ENCODE measurements at regions not wholly inside any gene's neighbourhood (a gene's known extent, or its start where the extent isn't known, plus 50 kb on each side); places are given as distances from the start of the nearest gene placed in this dataset.

GRCh38 chr9:106708475-106709146 is 154.4 kb upstream of the ZNF462 start:
- H3K9ac ChIP-seq (ENCODE audit: low read depth in 1 of 2, low read length in 2 of 2): no peak overlapping the region
- H3K9me3 ChIP-seq (ENCODE audit: control insufficient read depth in 4 of 4, low read length in 3 of 4): peaks cover 0 to 2% (median 0%) of the 10 kb centered on the region in 4 donors
- no peaks in the 10 kb centered on the region for H3K36me3 ChIP-seq (ENCODE audit: control insufficient read depth in 4 of 4, insufficient read depth in 3 of 4, low read depth in 1 of 4, low read length in 3 of 4)
- TF ChIP-seq YY1 (IDR thresholded peaks at IDR 0.05) (no peak), CTCF (IDR thresholded peaks at IDR 0.05; ENCODE audit: low read depth, low read length, missing input control) (no peak), SP1 (IDR thresholded peaks at IDR 0.05) (no peak), FOXA1 (IDR thresholded peaks at IDR 0.05) (no peak), REST (IDR thresholded peaks at IDR 0.05) (no peak), GABPA (IDR thresholded peaks at IDR 0.05 in 1 of 2, conservative IDR thresholded peaks at IDR 0.05 in 1 of 2) (no peak), JUND (IDR thresholded peaks at IDR 0.05) (no peak), ZBTB33 (IDR thresholded peaks at IDR 0.05) (no peak), RXRA (IDR thresholded peaks at IDR 0.05) (no peak), MAX (IDR thresholded peaks at IDR 0.05) (no peak), HNF4G (IDR thresholded peaks at IDR 0.05) (no peak)
- H3K4me1 ChIP-seq (ENCODE audit: control insufficient read depth in 4 of 4, insufficient read depth in 4 of 4, low read length in 3 of 4): no peaks in the 10 kb centered on the region
- no peak for DNase-seq (ENCODE audit: low spot score)
- 66% methylated on average over 3 of the region's 3 CpGs for WGBS
- H3K27ac ChIP-seq (ENCODE audit: low read depth in 1 of 2, low read length in 2 of 2): no peak overlapping the region
- H3K27me3 ChIP-seq (ENCODE audit: control insufficient read depth in 4 of 4, insufficient read depth in 4 of 4, low read length in 3 of 4): no peaks in the 10 kb centered on the region
- H3K4me3 ChIP-seq (ENCODE audit: low read depth in 1 of 3, low read length in 3 of 3): no peak overlapping the region

GRCh38 chr9:106712279-106712678 is 150.7 kb upstream of the ZNF462 start:
- H3K9ac ChIP-seq (ENCODE audit: low read depth in 1 of 2, low read length in 2 of 2): no peak overlapping the region
- no peak for TF ChIP-seq NR2F2 (IDR thresholded peaks at IDR 0.05)
- no peak for TF ChIP-seq HNF4G (IDR thresholded peaks at IDR 0.05)
- TF ChIP-seq FOXA1 (IDR thresholded peaks at IDR 0.05): no peak
- no peak for TF ChIP-seq EGR1 (IDR thresholded peaks at IDR 0.05; ENCODE audit: low read depth in 2 of 2)
- TF ChIP-seq FOXA2 (IDR thresholded peaks at IDR 0.05): no peak
- TF ChIP-seq YY1 (IDR thresholded peaks at IDR 0.05): no peak
- no peak for TF ChIP-seq RAD21 (IDR thresholded peaks at IDR 0.05)
- TF ChIP-seq GABPA (IDR thresholded peaks at IDR 0.05 in 1 of 2, conservative IDR thresholded peaks at IDR 0.05 in 1 of 2): no peak
- no peak for TF ChIP-seq MAX (IDR thresholded peaks at IDR 0.05)
- no peaks in the 10 kb centered on the region for H3K4me1 ChIP-seq (ENCODE audit: control insufficient read depth in 4 of 4, insufficient read depth in 4 of 4, low read length in 3 of 4)
- H3K36me3 ChIP-seq (ENCODE audit: control insufficient read depth in 4 of 4, insufficient read depth in 3 of 4, low read depth in 1 of 4, low read length in 3 of 4): no peaks in the 10 kb centered on the region
- no peak overlapping the region for H3K27ac ChIP-seq (ENCODE audit: low read depth in 1 of 2, low read length in 2 of 2)
- H3K4me3 ChIP-seq (ENCODE audit: low read depth in 1 of 3, low read length in 3 of 3): no peak overlapping the region
- no peaks in the 10 kb centered on the region for H3K9me3 ChIP-seq (ENCODE audit: control insufficient read depth in 4 of 4, low read length in 3 of 4)
- H3K27me3 ChIP-seq (ENCODE audit: control insufficient read depth in 4 of 4, insufficient read depth in 4 of 4, low read length in 3 of 4): no peaks in the 10 kb centered on the region
- 88% methylated on average over 4 of the region's 4 CpGs for WGBS
- DNase-seq (ENCODE audit: low spot score): no peak

Data from liver (tissue), 8 donors.